ENCODE measurements at regions not wholly inside any gene's neighbourhood (a gene's known extent, or its start where the extent isn't known, plus 50 kb on each side); places are given as distances from the start of the nearest gene placed in this dataset.

DNA sequence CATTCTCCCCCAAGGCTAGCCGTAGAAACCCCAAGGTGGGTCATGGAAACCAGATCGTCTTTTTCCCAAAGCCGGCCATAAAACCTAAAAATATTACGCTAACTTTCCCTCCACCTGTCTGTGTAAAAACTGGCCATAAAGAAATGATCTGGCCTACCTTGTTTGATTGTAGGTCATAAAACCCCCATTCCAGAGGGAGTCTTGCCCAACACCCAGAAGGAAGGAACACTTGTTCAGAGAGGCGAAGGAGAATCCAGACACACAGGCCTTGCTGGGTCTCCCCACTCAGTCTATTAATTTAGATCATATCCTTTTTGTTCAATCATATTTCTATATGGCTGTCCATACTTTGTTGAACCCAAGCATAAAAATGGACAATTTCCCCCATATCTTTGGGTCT, 344.7 kb downstream of the HRH4 start:
- TF ChIP-seq, protein P1, sequence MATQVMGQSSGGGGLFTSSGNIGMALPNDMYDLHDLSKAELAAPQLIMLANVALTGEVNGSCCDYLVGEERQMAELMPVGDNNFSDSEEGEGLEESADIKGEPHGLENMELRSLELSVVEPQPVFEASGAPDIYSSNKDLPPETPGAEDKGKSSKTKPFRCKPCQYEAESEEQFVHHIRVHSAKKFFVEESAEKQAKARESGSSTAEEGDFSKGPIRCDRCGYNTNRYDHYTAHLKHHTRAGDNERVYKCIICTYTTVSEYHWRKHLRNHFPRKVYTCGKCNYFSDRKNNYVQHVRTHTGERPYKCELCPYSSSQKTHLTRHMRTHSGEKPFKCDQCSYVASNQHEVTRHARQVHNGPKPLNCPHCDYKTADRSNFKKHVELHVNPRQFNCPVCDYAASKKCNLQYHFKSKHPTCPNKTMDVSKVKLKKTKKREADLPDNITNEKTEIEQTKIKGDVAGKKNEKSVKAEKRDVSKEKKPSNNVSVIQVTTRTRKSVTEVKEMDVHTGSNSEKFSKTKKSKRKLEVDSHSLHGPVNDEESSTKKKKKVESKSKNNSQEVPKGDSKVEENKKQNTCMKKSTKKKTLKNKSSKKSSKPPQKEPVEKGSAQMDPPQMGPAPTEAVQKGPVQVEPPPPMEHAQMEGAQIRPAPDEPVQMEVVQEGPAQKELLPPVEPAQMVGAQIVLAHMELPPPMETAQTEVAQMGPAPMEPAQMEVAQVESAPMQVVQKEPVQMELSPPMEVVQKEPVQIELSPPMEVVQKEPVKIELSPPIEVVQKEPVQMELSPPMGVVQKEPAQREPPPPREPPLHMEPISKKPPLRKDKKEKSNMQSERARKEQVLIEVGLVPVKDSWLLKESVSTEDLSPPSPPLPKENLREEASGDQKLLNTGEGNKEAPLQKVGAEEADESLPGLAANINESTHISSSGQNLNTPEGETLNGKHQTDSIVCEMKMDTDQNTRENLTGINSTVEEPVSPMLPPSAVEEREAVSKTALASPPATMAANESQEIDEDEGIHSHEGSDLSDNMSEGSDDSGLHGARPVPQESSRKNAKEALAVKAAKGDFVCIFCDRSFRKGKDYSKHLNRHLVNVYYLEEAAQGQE (IDR thresholded peaks at IDR 0.05; ENCODE audit: insufficient read depth in 1 of 2, low read depth in 2 of 2, low read length in 2 of 2), result no peak
- no peak for TF ChIP-seq POLR2AphosphoS5 (IDR thresholded peaks at IDR 0.05; ENCODE audit: low read depth, low read length)
- no peak for TF ChIP-seq SIN3A (IDR thresholded peaks at IDR 0.05; ENCODE audit: borderline replicate concordance, insufficient read depth, low read length)
